HG03354 (cell line): ENCODE measurements at regions not wholly inside any gene's neighbourhood (a gene's known extent, or its start where the extent isn't known, plus 50 kb on each side); places are given as distances from the start of the nearest gene placed in this dataset.

Experiments
- ATAC-seq: cut with Tn5 transposase; IDR thresholded peaks from one replicate; pipeline ENCODE4 v1.9.1; 2021; ENCODE audit warnings: mild to moderate bottlenecking; ENCODE audit not compliant: unreplicated experiment, poor library complexity, severe bottlenecking

DNA sequence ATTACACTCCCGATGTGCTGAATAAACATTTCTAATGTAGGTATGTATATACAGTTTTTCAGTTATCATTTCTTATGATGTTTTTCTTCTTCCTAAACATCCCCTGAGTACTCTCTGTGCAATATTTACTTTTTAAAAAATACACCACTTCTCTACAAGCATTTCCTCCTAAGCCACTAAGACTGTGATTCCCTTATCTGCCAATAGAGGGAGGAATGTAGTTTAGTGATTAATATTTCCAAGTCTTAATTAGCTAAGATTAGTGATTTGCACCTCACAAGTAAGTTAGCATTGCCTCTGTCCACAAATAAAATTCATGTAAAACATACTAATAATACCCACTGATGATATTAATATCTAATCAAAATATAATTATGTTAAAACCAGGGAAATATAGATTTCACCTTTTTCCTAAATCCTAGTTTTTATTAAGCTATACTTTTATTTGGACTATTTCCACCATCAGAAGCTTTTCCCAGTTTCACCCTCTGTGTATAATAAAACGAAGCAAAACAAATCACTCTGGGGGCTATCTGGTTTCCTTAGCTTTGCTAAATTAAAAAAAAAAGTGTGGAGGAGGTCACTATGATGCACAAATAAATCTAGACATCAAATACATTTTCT lies 909.1 kb downstream of the FAT4 start:
- ATAC-seq: peak; percentile 50

- ATAC-seq: no peak
Measured at GRCh38 chr4:126227428-126227827, 912.7 kb downstream of the FAT4 start.

DNA sequence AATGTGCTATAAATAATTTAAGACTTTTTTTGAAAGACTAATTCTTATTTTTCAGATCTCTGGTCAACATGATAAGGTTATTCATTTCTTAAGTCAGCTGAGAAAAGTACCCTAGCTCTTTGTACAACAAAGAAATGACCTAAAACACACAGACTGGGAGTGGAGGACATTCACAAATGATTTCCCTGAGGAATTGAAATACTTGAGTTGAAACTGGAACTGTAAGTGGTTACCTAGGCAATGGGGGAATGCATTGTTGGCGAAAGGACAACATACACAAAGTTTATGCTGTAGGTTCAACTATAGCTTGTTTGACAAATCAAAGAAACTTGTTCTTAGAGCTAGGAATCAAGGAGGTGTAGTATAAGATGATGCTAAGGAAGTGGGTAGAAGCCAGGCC lies 915.5 kb downstream of the FAT4 start:
- no peak for ATAC-seq

DNA sequence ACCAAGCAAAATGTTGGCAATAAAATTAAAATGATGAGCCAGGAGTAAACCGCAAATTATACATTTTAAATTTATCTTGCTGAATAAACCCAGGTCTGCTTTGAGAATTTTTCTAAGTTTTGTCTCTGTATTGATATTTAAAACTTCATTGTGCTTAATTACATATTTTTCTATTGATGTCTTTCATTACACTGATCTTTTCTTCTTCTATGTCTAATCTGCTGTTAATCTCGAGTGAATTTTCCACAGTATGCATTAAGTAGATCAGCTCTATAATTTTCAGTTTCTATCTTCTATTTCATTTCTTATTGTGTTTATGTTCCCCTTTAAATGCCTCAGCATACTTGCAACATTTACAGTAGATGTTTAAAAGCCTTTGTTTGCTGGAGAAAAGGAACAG lies 918.7 kb downstream of the FAT4 start:
- ATAC-seq: no peak

DNA sequence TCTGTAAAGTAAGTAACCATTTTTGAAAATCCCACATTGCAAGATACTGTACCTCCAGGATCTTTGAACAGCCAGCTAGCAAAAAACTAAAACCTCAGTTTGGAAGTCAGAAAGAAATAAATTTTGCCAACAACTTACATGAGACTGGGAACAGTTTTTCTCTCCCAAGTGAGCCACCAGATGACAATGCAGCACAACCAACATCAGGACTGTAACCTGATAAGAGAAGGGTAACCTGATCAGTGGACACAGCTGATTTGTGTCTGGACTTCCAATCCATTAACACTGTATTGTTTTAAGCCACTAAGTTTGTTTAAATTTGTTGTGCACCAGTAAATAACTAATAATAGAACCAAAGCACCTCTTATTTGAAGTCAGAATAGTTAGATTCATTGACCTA lies 923.3 kb downstream of the FAT4 start:
- no peak for ATAC-seq

DNA sequence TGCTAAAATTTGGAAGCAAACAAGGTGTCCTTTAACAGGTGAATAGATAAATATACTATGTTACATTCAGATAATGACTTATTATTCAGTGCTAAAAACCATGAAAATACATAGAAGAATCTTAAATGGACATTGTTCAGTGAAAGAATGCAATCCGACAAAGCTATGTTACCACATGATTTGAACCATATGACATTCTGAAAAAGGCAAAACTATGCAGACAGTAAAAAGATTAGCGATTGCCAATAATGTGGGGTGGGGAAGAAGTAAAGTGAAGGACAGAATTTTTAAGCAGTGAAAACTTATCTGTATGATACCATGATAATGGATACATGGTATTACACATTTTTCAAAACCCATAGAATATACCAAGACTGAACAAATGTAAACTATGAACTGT lies 926.9 kb downstream of the FAT4 start:
- ATAC-seq: no peak

DNA sequence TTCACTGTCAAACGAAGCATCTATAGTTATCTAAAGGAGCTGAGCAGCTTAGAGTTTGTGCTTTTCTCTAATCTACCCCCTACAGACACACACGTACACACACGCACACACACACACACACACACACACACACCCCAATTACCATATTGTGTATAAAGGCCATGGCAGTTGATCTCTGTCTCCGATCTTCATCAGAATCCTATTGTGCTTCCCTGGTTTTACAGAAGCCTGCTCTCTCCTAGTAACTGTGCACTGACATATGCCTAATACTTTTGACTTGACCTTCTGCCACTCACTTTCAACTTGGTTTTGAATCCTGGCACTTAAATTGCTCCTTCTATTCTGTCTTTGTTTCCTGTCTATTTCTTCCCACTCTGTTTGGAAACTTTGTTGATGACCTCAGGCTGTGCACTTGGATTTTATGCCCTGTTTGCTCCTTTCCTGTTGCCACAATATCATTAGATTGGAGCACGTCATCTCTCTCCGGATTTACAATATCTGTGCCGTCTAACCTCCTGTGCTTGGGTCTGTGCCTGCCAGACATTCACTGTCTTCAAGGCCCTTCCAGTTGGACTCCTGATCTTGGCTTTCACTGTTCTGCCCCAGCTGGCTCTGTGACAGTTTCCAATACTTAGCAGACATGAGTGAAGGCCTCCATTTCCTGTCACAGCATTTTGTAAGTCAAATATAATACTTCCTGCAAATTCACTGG lies 928.1 kb downstream of the FAT4 start:
- no peak for ATAC-seq

DNA sequence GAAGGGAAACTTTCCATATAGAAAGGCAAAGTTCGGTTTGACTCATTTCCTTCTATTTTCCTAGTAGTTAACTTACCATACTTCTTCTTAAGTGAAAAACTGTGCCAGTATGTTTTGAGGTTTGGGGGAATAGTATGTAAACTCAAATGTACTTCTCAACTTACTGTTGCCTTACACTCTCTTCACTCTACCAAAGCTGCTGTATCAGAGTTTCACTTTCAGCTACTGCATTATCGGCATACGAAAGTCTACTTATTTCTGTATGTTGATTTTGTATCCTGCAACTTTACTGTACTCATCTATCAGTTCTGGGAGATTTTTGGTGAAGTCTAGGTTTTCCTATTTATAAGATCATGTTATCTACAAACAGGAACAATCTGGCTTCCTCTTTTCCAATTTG lies 932.7 kb downstream of the FAT4 start:
- ATAC-seq: no peak

- ATAC-seq: no peak
Measured at GRCh38 chr4:126250006-126250405, 935.3 kb downstream of the FAT4 start.

GRCh38 chr4:126251169-126251568 lies 936.4 kb downstream of the FAT4 start:
- ATAC-seq: no peak

GRCh38 chr4:126262665-126263064 lies 947.9 kb downstream of the FAT4 start:
- ATAC-seq: no peak

- ATAC-seq: no peak
Measured at GRCh38 chr4:126264839-126265238, 950.1 kb downstream of the FAT4 start.

GRCh38 chr4:126265888-126266287 lies 951.1 kb downstream of the FAT4 start:
- ATAC-seq: no peak

- no peak for ATAC-seq
Measured at GRCh38 chr4:126267689-126268088, 952.9 kb downstream of the FAT4 start.

- no peak for ATAC-seq
Measured at GRCh38 chr4:126268106-126268505, 953.4 kb downstream of the FAT4 start.

GRCh38 chr4:126269106-126269505 lies 954.4 kb downstream of the FAT4 start:
- ATAC-seq: no peak

DNA sequence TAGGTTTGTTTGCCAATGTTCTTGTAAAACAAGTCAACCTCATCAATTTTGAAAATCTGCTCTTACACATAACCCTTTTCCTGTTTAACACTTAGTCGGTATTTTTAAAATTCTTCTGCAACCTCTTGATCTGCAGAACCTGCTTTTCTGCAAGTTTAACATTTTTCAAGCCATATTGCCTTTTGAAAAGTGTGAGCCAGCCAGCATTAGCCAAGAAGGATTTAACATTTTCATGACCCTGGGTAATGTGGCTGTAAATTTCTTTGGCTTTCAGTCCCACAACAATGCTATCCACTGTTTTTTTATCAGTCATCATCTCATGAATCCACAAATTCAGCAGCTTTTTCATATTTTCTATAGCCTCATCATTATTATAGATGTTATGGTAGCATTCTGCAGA lies 956.5 kb downstream of the FAT4 start:
- ATAC-seq: no peak

- ATAC-seq: no peak
Measured at GRCh38 chr4:126273746-126274145, 959.0 kb downstream of the FAT4 start.

DNA sequence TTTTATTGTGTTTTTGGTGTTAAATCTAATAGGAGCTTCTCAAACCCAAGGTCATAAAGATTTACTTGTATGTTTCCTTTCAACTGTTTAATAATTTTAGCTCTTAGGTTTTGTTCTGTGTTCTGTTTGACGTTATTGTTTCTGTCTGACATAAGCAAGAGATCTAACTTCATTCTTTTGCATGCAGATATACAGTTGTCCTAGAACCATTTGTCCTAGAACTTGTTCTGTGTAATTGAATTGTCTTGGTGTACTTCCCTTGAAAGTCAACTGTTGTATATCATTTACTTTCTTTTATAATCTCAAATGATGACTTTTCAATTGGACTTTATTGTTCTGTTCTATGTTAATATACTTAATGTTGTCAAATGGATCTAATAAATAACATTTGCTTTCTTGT lies 977.1 kb downstream of the FAT4 start:
- no peak for ATAC-seq

GRCh38 chr4:126298271-126298670 lies 983.5 kb downstream of the FAT4 start:
- no peak for ATAC-seq

GRCh38 chr4:126306152-126306869 lies 991.6 kb downstream of the FAT4 start:
- ATAC-seq: no peak
